Neural cell (in vitro differentiated cells): ENCODE measurements at regions not wholly inside any gene's neighbourhood (a gene's known extent, or its start where the extent isn't known, plus 50 kb on each side); places are given as distances from the start of the nearest gene placed in this dataset.

ENCODE experiments used
- H2AFZ ChIP-seq: fragments of 200-600, 300-800 bp; sonication (generic), shearing (Covaris generic); 2 replicates; pipeline ENCODE4 v1.6.0; 2014; ENCODE audit warnings: low read depth, mild to moderate bottlenecking, antibody characterized with exemption, low read length, moderate library complexity
- H3F3A ChIP-seq: fragments of 200-600 bp; shearing (Covaris generic); 2 replicates; pipeline ENCODE4 v1.6.1; 2016; ENCODE audit warnings: mild to moderate bottlenecking, moderate library complexity, mixed read lengths, antibody characterized with exemption, low read length; ENCODE audit not compliant: insufficient read depth, poor library complexity, severe bottlenecking
- H3K27ac ChIP-seq: fragments of 200-600, 300-800 bp; sonication (generic), shearing (Covaris generic); 2 replicates; pipeline ENCODE4 v1.5.1; 2014; ENCODE audit warnings: mild to moderate bottlenecking, low read length, moderate library complexity
- H3K27me3 ChIP-seq: fragments of 300-800, 200-600 bp; sonication (generic), shearing (Covaris generic); 2 replicates; pipeline ENCODE4 v1.6.0; 2014; ENCODE audit warnings: mild to moderate bottlenecking, low read depth, low read length, moderate library complexity; ENCODE audit not compliant: insufficient read depth
- H3K36me3 ChIP-seq: fragments of 300-800, 200-600 bp; sonication (generic), shearing (Covaris generic); 2 replicates; pipeline ENCODE4 v1.5.1; 2014; ENCODE audit warnings: mild to moderate bottlenecking, antibody characterized with exemption, low read length, moderate library complexity; ENCODE audit not compliant: insufficient read depth
- H3K4me2 ChIP-seq: fragments of 300-800, 200-600 bp; sonication (generic), shearing (Covaris generic); 2 replicates; pipeline ENCODE4 v1.6.0; 2014; ENCODE audit warnings: mild to moderate bottlenecking, low read length
- H3K4me3 ChIP-seq: fragments of 300-800, 200-600 bp; sonication (generic), shearing (Covaris generic); 2 replicates; pipeline ENCODE4 v1.5.1; 2014; ENCODE audit warnings: mild to moderate bottlenecking, low read length, moderate library complexity
- H3K79me2 ChIP-seq: fragments of 200-600 bp; shearing (Covaris generic); replicated peaks from 2 replicates; pipeline ENCODE4 v1.6.0; 2014; ENCODE audit warnings: mild to moderate bottlenecking, low read length, moderate library complexity; ENCODE audit not compliant: insufficient read depth
- H3K9ac ChIP-seq: fragments of 300-800, 200-600 bp; sonication (generic), shearing (Covaris generic); 2 replicates; pipeline ENCODE4 v1.6.1; 2016; ENCODE audit warnings: mild to moderate bottlenecking, low read length, mixed read lengths
- H3K9me2 ChIP-seq: fragments of 200-600 bp; shearing (Covaris generic); 2 replicates; pipeline ENCODE4 v1.6.1; 2016; ENCODE audit warnings: mild to moderate bottlenecking, low read length, mixed read lengths; ENCODE audit not compliant: insufficient read depth
- H3K9me3 ChIP-seq: fragments of 200-600, 300-800 bp; sonication (generic), shearing (Covaris generic); 2 replicates; pipeline ENCODE4 v1.6.1; 2016; ENCODE audit warnings: mild to moderate bottlenecking, mixed run types, low read length, moderate library complexity, mixed read lengths
- H4K20me1 ChIP-seq: fragments of 200-600 bp; shearing (Covaris generic); 2 replicates; pipeline ENCODE4 v1.6.1; 2016; ENCODE audit warnings: mild to moderate bottlenecking, mixed run types; ENCODE audit not compliant: insufficient read depth
- CTCF ChIP-seq: fragments of 450-650 bp; IDR thresholded peaks from 2 replicates; pipeline ENCODE4 v1.5.1; 2014; ENCODE audit warnings: antibody characterized with exemption, mild to moderate bottlenecking, moderate library complexity; ENCODE audit not compliant: poor library complexity, severe bottlenecking
- EP300 ChIP-seq: fragments of 450-650 bp; conservative IDR thresholded peaks from 2 replicates; pipeline ENCODE4 v1.6.1; 2014; ENCODE audit warnings: antibody characterized with exemption, mild to moderate bottlenecking, moderate library complexity; ENCODE audit not compliant: poor library complexity, severe bottlenecking
- EZH2 ChIP-seq: fragments of 200-600, 300-800 bp; shearing (Covaris generic), sonication (generic); IDR thresholded peaks from 2 replicates; pipeline ENCODE4 v1.6.1; 2014; ENCODE audit warnings: antibody characterized with exemption, low read length, borderline replicate concordance, mild to moderate bottlenecking; ENCODE audit not compliant: insufficient read depth, poor library complexity, severe bottlenecking
- MXI1 ChIP-seq: fragments of 450-650 bp; conservative IDR thresholded peaks from 2 replicates; pipeline ENCODE4 v1.6.1; 2014; ENCODE audit warnings: antibody characterized with exemption, mild to moderate bottlenecking; ENCODE audit not compliant: poor library complexity, severe bottlenecking
- POLR2AphosphoS5 ChIP-seq: IDR thresholded peaks from 2 replicates; pipeline ENCODE4 v1.6.1; 2012
- RAD21 ChIP-seq: fragments of 450-650 bp; conservative IDR thresholded peaks from 2 replicates; pipeline ENCODE4 v1.6.1; 2014; ENCODE audit warnings: antibody characterized with exemption, mild to moderate bottlenecking, moderate library complexity
- SMC3 ChIP-seq: fragments of 450-650 bp; conservative IDR thresholded peaks from 2 replicates; pipeline ENCODE4 v1.6.1; 2014; ENCODE audit warnings: antibody characterized with exemption, mild to moderate bottlenecking, moderate library complexity; ENCODE audit not compliant: poor library complexity
- TF ChIP-seq, protein P1 (sequence below): IDR thresholded peaks from 2 replicates; pipeline ENCODE4 v1.6.1; 2012; ENCODE audit warnings: borderline replicate concordance

DNA sequence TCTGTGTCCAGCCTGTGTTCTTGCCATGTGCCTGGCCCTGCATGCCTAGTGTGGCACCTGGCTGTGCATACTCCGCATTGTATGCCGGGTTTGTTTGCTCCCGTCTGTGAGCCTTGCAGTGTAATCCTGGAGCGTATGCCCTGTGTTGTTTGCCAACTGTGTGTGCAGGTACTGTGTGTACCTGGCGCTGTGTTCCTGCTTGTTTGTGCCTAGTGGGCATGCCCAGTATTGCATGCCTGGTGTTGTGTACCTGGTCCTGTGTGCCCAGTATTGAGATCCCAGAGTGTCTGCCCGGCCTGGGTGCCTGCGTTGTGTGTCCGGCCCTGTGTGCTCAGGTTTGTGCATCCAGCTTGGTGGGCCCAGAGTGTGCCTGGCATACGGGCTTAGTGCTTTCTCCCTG, 54.5 kb upstream of the CHRNA7 start:
- no peak overlapping the region for H2AFZ ChIP-seq
- no peaks in the 10 kb centered on the region for H3K36me3 ChIP-seq
- no peak overlapping the region for H3K4me3 ChIP-seq
- H3K4me2 ChIP-seq, result no peak overlapping the region
- H3K79me2 ChIP-seq, result no peaks in the 10 kb centered on the region
- H3K9me3 ChIP-seq, result no peaks in the 10 kb centered on the region
- no peak overlapping the region for H3K27ac ChIP-seq
- no peaks in the 10 kb centered on the region for H3K9me2 ChIP-seq
- H3K27me3 ChIP-seq, result no peaks in the 10 kb centered on the region
- no peak for TF ChIP-seq EP300
- no peak for TF ChIP-seq SMC3
- no peak for TF ChIP-seq CTCF
- no peak for TF ChIP-seq EZH2
- H3K9ac ChIP-seq, result no peak overlapping the region
- no peaks in the 10 kb centered on the region for H4K20me1 ChIP-seq
- no peaks in the 10 kb centered on the region for H3F3A ChIP-seq

DNA sequence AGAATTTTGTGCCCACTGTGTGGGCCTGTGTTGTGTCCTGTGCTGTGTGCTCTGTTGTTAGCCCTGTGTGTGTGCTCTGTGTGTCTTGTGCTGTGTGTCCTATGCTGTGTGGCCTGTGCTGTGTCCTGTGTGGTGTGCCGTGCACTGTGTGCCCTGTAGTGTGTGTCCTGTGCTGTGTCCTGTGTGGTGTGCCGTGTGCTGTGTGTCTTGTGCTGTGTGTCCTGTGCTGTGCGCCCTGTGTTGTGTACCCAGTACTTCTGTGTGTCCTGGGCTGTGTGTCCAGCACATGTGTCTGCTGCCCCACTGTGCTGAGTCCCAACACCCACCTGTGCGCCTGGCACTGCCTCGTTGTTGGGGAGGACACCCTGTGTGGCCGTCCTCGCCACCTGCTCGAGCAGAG, 53.2 kb upstream of the CHRNA7 start:
- no peak overlapping the region for H2AFZ ChIP-seq
- H3K4me2 ChIP-seq, result no peak overlapping the region
- H3K4me3 ChIP-seq, result no peak overlapping the region
- H3K79me2 ChIP-seq, result no peaks in the 10 kb centered on the region
- no peaks in the 10 kb centered on the region for H3K9me3 ChIP-seq
- no peak overlapping the region for H3K9ac ChIP-seq
- H3K27me3 ChIP-seq, result no peaks in the 10 kb centered on the region
- H3K36me3 ChIP-seq, result no peaks in the 10 kb centered on the region
- no peaks in the 10 kb centered on the region for H4K20me1 ChIP-seq
- no peak overlapping the region for H3K27ac ChIP-seq
- H3K9me2 ChIP-seq, result no peaks in the 10 kb centered on the region
- H3F3A ChIP-seq, result no peaks in the 10 kb centered on the region
- TF ChIP-seq CTCF (no peak), MXI1 (no peak), SMC3 (no peak)

GRCh38 chr15:31977812-31978661, 52.3 kb upstream of the CHRNA7 start:
- no peaks in the 10 kb centered on the region for H3K27me3 ChIP-seq
- no peak overlapping the region for H3K4me3 ChIP-seq
- no peaks in the 10 kb centered on the region for H3K9me2 ChIP-seq
- H3F3A ChIP-seq, result no peaks in the 10 kb centered on the region
- no peak overlapping the region for H3K4me2 ChIP-seq
- no peaks in the 10 kb centered on the region for H4K20me1 ChIP-seq
- H3K9me3 ChIP-seq, result no peaks in the 10 kb centered on the region
- no peak overlapping the region for H3K27ac ChIP-seq
- TF ChIP-seq CTCF (peak; percentile 83), SMC3 (peak; percentile 92), EZH2 (no peak), RAD21 (peak; percentile 80), MXI1 (no peak), EP300 (no peak), POLR2AphosphoS5 (no peak)
- TF ChIP-seq, protein P1, sequence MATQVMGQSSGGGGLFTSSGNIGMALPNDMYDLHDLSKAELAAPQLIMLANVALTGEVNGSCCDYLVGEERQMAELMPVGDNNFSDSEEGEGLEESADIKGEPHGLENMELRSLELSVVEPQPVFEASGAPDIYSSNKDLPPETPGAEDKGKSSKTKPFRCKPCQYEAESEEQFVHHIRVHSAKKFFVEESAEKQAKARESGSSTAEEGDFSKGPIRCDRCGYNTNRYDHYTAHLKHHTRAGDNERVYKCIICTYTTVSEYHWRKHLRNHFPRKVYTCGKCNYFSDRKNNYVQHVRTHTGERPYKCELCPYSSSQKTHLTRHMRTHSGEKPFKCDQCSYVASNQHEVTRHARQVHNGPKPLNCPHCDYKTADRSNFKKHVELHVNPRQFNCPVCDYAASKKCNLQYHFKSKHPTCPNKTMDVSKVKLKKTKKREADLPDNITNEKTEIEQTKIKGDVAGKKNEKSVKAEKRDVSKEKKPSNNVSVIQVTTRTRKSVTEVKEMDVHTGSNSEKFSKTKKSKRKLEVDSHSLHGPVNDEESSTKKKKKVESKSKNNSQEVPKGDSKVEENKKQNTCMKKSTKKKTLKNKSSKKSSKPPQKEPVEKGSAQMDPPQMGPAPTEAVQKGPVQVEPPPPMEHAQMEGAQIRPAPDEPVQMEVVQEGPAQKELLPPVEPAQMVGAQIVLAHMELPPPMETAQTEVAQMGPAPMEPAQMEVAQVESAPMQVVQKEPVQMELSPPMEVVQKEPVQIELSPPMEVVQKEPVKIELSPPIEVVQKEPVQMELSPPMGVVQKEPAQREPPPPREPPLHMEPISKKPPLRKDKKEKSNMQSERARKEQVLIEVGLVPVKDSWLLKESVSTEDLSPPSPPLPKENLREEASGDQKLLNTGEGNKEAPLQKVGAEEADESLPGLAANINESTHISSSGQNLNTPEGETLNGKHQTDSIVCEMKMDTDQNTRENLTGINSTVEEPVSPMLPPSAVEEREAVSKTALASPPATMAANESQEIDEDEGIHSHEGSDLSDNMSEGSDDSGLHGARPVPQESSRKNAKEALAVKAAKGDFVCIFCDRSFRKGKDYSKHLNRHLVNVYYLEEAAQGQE, result no peak
- no peak overlapping the region for H3K9ac ChIP-seq
- H3K36me3 ChIP-seq, result no peaks in the 10 kb centered on the region
- no peak overlapping the region for H2AFZ ChIP-seq
- no peaks in the 10 kb centered on the region for H3K79me2 ChIP-seq
